Chondrocyte (in vitro differentiated cells): ENCODE measurements at regions not wholly inside any gene's neighbourhood (a gene's known extent, or its start where the extent isn't known, plus 50 kb on each side); places are given as distances from the start of the nearest gene placed in this dataset.

Experiments
- DNase-seq: peaks from one replicate; pipeline ENCODE4 v3.0.0; 2021; ENCODE audit warnings: mixed read lengths, low spot score
- H3K27ac Mint-ChIP-seq: one replicate; pipeline ENCODE4 v1.8.0; 2021; ENCODE audit warnings: mild to moderate bottlenecking, moderate library complexity, mixed read lengths; ENCODE audit not compliant: unreplicated experiment
- H3K27me3 Mint-ChIP-seq: 2 replicates; pipeline ENCODE4 v1.8.0; 2021; ENCODE audit warnings: low read depth, mixed read lengths
- H3K36me3 Mint-ChIP-seq: 2 replicates; pipeline ENCODE4 v1.8.0; 2021; ENCODE audit warnings: low read depth, mixed read lengths
- H3K4me1 Mint-ChIP-seq: 2 replicates; pipeline ENCODE4 v1.8.0; 2021; ENCODE audit warnings: low read depth, mild to moderate bottlenecking, mixed read lengths
- H3K4me3 Mint-ChIP-seq: one replicate; pipeline ENCODE4 v1.8.0; 2021; ENCODE audit warnings: mild to moderate bottlenecking, moderate library complexity, mixed read lengths; ENCODE audit not compliant: unreplicated experiment
- H3K9me3 Mint-ChIP-seq: 2 replicates; pipeline ENCODE4 v1.8.0; 2021; ENCODE audit warnings: low read depth, mixed read lengths
- TF ChIP-seq, protein P1 (sequence below): fragments of 200-600 bp; sonication (generic); IDR thresholded peaks from 2 replicates; pipeline ENCODE4 v1.5.0; 2021; ENCODE audit warnings: antibody characterized with exemption, mild to moderate bottlenecking, moderate library complexity

DNA sequence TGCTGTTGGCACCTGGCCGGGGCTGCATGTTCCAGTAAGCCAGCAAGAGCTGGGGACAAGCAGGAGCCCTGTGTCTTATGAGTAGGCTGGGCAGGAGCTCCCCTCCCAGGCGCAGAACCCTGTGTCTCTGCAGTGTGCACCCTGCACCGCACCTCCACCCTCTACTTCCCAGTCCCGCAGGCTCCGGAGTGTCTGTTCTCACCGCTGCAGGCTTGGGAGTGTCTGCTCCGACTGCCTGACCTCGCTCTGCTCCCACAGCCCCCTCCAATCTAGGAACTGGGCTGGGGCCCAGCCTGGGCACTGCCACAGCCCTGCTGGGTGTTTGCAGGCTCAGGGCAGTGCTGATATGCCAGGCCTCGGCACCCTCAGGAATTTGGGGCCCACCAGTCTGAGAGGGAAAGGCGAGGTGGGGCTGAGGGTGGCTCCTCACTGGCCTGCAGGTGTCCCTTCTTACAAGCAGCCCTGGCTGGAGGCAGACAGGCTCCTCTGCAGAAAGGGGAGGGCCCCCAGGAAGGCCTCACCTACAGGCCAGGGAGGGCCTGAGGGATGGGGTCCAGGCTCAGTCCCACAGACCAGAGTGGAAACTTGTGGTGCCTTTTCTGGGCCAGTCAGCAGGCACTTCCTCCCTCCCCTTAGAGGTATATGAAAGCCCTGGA, 871.6 kb upstream of the GJE1 start:
- Mint-ChIP-seq H3K4me3 (no peak overlapping the region), H3K27ac (no peak overlapping the region), H3K4me1 (peaks cover 8% of the 10 kb centered on the region), H3K9me3 (peaks cover 2% of the 10 kb centered on the region), H3K27me3 (no peaks in the 10 kb centered on the region), H3K36me3 (no peaks in the 10 kb centered on the region)
- TF ChIP-seq, protein P1, sequence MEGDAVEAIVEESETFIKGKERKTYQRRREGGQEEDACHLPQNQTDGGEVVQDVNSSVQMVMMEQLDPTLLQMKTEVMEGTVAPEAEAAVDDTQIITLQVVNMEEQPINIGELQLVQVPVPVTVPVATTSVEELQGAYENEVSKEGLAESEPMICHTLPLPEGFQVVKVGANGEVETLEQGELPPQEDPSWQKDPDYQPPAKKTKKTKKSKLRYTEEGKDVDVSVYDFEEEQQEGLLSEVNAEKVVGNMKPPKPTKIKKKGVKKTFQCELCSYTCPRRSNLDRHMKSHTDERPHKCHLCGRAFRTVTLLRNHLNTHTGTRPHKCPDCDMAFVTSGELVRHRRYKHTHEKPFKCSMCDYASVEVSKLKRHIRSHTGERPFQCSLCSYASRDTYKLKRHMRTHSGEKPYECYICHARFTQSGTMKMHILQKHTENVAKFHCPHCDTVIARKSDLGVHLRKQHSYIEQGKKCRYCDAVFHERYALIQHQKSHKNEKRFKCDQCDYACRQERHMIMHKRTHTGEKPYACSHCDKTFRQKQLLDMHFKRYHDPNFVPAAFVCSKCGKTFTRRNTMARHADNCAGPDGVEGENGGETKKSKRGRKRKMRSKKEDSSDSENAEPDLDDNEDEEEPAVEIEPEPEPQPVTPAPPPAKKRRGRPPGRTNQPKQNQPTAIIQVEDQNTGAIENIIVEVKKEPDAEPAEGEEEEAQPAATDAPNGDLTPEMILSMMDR = no peak
- no peak for DNase-seq

DNA sequence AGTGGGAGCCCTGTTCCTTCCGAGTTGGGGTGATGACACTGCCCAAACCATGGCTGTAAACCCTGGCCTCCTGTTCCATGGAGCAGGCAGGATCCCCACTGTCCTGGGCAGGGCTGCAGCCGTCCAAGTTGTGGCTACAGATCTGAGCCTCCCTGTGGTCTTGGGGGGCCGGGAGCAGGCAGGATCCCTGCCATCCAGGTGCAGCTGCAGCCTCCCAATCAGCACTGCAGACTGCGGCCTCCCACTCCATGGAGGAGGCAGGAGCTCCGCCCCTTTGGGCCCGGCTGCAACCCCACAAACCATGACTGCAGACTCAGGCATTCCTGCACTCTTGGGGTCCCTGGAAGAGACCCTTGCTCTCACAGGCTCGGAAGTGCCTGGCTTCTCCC, 872.1 kb upstream of the GJE1 start:
- DNase-seq = no peak
- Mint-ChIP-seq H3K27me3 (no peaks in the 10 kb centered on the region), H3K36me3 (no peaks in the 10 kb centered on the region), H3K4me1 (peaks cover 7% of the 10 kb centered on the region), H3K9me3 (peaks cover 2% of the 10 kb centered on the region), H3K4me3 (no peak overlapping the region), H3K27ac (no peak overlapping the region)
- TF ChIP-seq, protein P1 = no peak

DNA sequence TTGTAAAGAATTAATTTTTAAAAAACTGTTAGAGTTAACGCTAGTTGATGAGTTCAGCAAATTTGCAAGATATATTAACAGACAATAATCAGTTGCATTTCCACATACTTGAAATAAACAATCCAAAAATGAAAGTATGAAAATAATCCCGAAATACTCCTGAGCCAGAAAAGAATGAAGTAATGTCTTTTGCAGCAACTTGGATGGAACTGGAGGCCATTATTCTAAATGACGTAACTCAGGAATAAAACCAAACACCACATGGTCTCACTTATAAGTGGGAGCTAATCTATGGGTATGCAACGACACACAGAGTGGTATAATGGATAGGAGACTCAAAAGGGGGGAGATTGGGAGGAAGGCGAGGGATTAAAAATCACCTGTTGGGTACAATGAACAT, 872.9 kb upstream of the GJE1 start:
- no peaks in the 10 kb centered on the region for H3K27me3 Mint-ChIP-seq
- DNase-seq = no peak
- H3K4me1 Mint-ChIP-seq = peaks cover 7% of the 10 kb centered on the region
- no peak overlapping the region for H3K4me3 Mint-ChIP-seq
- no peak overlapping the region for H3K27ac Mint-ChIP-seq
- H3K36me3 Mint-ChIP-seq = no peaks in the 10 kb centered on the region
- TF ChIP-seq, protein P1 = no peak
- H3K9me3 Mint-ChIP-seq = peaks cover 2% of the 10 kb centered on the region

- H3K27ac Mint-ChIP-seq = no peak overlapping the region
- DNase-seq = no peak
- peaks cover 3% of the 10 kb centered on the region for H3K4me1 Mint-ChIP-seq
- H3K27me3 Mint-ChIP-seq = no peaks in the 10 kb centered on the region
- peaks cover 2% of the 10 kb centered on the region for H3K9me3 Mint-ChIP-seq
- no peak overlapping the region for H3K4me3 Mint-ChIP-seq
- H3K36me3 Mint-ChIP-seq = no peaks in the 10 kb centered on the region
- TF ChIP-seq, protein P1 = no peak
Measured at GRCh38 chr6:141259091-141259490, 873.6 kb upstream of the GJE1 start.

GRCh38 chr6:141258516-141258915, 874.2 kb upstream of the GJE1 start:
- Mint-ChIP-seq H3K36me3 (no peaks in the 10 kb centered on the region), H3K9me3 (peaks cover 2% of the 10 kb centered on the region), H3K4me1 (peaks cover under 1% of the 10 kb centered on the region), H3K27me3 (no peaks in the 10 kb centered on the region), H3K4me3 (no peak overlapping the region), H3K27ac (no peak overlapping the region)
- TF ChIP-seq, protein P1 = no peak
- DNase-seq = no peak
